ENCODE measurements at regions not wholly inside any gene's neighbourhood (a gene's known extent, or its start where the extent isn't known, plus 50 kb on each side); places are given as distances from the start of the nearest gene placed in this dataset.
A peak's percentile ranks its signal among the peaks of the same experiment; 100 is the strongest.

- TF ChIP-seq CTCF (IDR thresholded peaks at IDR 0.05), result no peak
- ATAC-seq (no peak), DNase-seq (no peak)
- H3K4me3 ChIP-seq, result no peak overlapping the region
- no peak overlapping the region for H3K27ac ChIP-seq
- H3K9me3 ChIP-seq, result no peaks in the 10 kb centered on the region
- no peaks in the 10 kb centered on the region for H3K27me3 ChIP-seq
- no peaks in the 10 kb centered on the region for H3K36me3 ChIP-seq
- H3K4me1 ChIP-seq, result no peaks in the 10 kb centered on the region
- intact Hi-C loops (cut with DNase I), result no loop called here
These were observed 1647.1 kb downstream of the SUCLG1 start for GRCh38 chr2:82811946-82812345.

DNA sequence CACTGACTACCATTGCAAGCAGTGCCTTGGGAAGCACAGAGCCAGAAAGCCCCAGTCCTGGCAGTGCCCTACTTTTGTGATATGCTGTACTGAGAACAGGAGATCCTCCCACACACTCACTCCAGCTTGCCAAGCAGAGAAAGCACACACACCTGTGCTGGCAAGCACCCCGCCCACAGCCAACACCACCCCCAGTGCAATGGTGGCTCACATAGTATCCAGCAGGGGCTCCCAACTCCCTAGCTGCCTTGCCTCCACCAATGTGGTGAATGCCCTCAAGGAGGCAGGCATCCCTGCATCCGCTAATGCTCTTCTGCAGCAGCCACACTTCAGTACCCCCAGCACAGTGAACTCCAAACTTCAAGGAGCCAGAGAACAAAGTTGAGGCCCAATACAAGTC is 1655.8 kb downstream of the SUCLG1 start:
- ATAC-seq, result no peak
- H3K27me3 ChIP-seq, result no peaks in the 10 kb centered on the region
- no peaks in the 10 kb centered on the region for H3K4me1 ChIP-seq
- peaks cover 0 to 45% of the 10 kb centered on the region in 2 donors for H3K9me3 ChIP-seq
- TF ChIP-seq CTCF (IDR thresholded peaks at IDR 0.05), result no peak
- H3K4me3 ChIP-seq, result no peak overlapping the region
- intact Hi-C loops (cut with DNase I), result no loop called here
- DNase-seq, result peak in 1 of 4 donors; percentile 40
- H3K27ac ChIP-seq, result no peak overlapping the region
- no peaks in the 10 kb centered on the region for H3K36me3 ChIP-seq

DNA sequence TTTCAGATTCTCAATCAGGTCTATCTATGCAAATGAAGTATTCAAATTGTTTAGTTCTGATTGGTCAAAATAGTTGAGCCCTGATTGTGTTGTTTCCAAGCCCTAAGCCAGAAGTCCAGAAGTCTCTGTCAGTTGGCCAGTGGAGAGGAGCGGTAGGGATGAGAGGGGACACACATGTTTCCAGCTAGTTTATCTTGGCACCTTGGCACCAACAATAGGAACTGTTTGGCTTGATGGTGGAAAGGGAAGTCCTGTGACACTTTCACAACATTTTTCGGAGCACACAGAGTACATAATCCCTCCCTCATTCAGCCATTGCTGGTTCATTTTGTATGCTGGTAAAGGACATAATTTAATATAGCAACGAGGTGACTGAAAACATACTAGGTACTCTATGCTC is 1661.6 kb downstream of the SUCLG1 start:
- ATAC-seq (no peak), DNase-seq (no peak)
- Histone ChIP-seq H3K36me3 (no peaks in the 10 kb centered on the region), H3K4me1 (no peaks in the 10 kb centered on the region), H3K4me3 (no peak overlapping the region), H3K9me3 (peaks cover 0 to 10% of the 10 kb centered on the region in 2 donors), H3K27ac (no peak overlapping the region), H3K27me3 (no peaks in the 10 kb centered on the region)
- intact Hi-C loops (cut with DNase I), result no loop called here
- TF ChIP-seq CTCF (IDR thresholded peaks at IDR 0.05), result no peak

GRCh38 chr2:82796132-82796531 is 1662.9 kb downstream of the SUCLG1 start:
- Histone ChIP-seq H3K9me3 (peaks cover 0 to 5% of the 10 kb centered on the region in 2 donors), H3K4me1 (no peaks in the 10 kb centered on the region), H3K27me3 (no peaks in the 10 kb centered on the region), H3K27ac (no peak overlapping the region), H3K4me3 (no peak overlapping the region), H3K36me3 (no peaks in the 10 kb centered on the region)
- TF ChIP-seq CTCF (IDR thresholded peaks at IDR 0.05), result no peak
- intact Hi-C loops (cut with DNase I), result no loop called here
- ATAC-seq (no peak), DNase-seq (no peak)

DNA sequence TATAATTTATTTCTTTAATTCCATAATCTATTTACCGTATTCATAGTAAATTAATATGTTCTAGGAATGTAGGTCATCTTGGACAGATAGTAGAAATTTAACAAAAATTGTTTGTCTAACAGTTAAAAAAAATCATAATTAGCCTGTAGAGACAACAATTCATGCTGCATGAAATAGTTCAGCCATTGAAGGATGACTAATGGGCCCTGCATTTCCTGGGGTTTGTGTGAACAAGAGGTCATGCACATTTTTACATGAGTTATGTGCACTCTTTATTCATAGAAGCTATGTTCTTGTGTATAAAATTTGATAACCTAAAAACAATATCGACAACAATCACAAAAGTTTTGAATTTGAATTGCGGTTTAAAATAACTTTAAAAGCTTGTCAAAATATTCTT is 1663.6 kb downstream of the SUCLG1 start:
- Histone ChIP-seq H3K9me3 (peaks cover 0 to 5% of the 10 kb centered on the region in 2 donors), H3K4me1 (no peaks in the 10 kb centered on the region), H3K36me3 (no peaks in the 10 kb centered on the region), H3K27ac (no peak overlapping the region), H3K27me3 (no peaks in the 10 kb centered on the region), H3K4me3 (no peak overlapping the region)
- intact Hi-C loops (cut with DNase I), result no loop called here
- ATAC-seq (no peak), DNase-seq (no peak)
- TF ChIP-seq CTCF (IDR thresholded peaks at IDR 0.05), result no peak

All from left lung (tissue), 4 donors.